ENCODE measurements at regions not wholly inside any gene's neighbourhood (a gene's known extent, or its start where the extent isn't known, plus 50 kb on each side); places are given as distances from the start of the nearest gene placed in this dataset.

DNA sequence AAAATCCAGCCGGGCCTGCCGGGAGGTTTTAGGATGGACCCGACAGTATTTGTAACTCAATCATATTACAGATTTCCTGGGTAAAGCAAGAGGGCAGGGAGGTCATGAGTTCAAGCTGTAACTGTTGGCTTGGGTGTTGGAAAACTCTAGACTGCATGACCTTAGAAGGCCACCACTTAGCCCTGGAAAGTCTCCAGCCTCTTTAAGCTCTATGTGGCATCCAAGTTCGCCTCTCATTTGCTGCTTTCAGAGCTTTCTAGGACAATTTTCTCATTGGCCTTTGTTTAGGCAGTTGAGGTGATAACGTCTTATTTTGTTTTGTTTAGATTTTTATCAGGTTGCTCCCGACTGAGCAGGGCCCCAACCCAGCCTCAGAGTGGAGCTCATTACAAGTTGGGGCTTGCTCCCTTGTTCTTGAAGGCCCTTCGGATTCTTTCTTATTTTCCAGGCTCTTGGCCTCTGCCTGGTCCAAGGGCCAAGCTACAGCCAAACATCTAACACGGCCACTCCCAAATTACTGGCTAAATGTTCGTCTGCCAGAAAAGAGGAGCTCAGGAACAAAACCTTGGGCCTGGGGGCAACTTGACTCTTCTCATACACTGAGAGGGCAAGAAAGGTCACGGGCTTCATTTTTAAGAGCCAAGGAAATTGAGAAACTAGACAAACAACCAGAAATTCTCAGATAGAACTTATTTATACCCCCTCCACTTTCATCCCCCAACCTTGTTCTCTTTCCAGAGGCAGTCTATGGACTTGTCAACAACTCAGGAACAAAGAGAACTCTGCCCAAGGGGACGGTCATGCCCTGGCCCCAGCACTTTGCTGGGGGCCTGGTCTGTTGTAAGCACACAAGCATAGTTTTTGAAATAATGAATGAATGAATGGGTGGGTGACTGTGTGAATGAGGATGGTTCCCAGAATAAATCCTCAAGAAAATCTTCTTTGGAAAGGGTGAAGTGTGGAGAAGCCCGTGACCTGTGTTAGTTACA lies 526.9 kb downstream of the BNC2 start:
- H3K4me2 ChIP-seq, result no peak overlapping the region

DNA sequence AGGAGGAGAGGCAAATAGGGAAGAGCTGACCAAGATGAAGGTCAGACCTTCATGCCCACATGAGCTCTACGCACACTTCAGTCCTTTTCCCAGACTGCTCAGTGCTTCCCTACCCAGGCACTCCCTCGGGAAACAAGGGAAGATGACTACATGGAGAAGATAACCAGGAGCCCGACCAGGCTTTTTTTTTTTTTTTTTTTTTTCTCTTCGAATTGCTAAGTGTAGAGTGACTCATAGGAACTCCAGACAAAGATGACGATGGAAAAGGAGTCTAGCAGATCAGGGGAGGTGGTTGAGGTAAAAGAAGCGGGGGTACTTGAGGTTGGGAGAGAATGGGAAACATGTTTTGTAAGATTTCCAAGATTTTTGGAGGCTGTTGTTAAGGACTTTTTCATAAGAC lies 526.1 kb downstream of the BNC2 start:
- ChIA-PET POLR2A (ENCODE audit: unreplicated experiment) (interaction anchor here (0.6 kb wide), 1 partner anchor 39 kb away, joined by 7 read pairs; no protein-coding TSS in a partner anchor), CTCF (interaction anchor here (0.6 kb wide), 1 partner anchor 162 kb away, joined by 5 read pairs; no protein-coding TSS in a partner anchor)
- H3K4me1 ChIP-seq (replicated peaks; ENCODE audit: insufficient read depth), result peaks cover 11% of the 10 kb centered on the region
- H3K36me3 ChIP-seq (ENCODE audit: low read depth), result no peaks in the 10 kb centered on the region
- no peaks in the 10 kb centered on the region for H3F3A ChIP-seq (ENCODE audit: insufficient read depth, low read depth)
- TF ChIP-seq EZH2 (IDR thresholded peaks at IDR 0.05; ENCODE audit: low read depth), result no peak
- TF ChIP-seq, protein P1, sequence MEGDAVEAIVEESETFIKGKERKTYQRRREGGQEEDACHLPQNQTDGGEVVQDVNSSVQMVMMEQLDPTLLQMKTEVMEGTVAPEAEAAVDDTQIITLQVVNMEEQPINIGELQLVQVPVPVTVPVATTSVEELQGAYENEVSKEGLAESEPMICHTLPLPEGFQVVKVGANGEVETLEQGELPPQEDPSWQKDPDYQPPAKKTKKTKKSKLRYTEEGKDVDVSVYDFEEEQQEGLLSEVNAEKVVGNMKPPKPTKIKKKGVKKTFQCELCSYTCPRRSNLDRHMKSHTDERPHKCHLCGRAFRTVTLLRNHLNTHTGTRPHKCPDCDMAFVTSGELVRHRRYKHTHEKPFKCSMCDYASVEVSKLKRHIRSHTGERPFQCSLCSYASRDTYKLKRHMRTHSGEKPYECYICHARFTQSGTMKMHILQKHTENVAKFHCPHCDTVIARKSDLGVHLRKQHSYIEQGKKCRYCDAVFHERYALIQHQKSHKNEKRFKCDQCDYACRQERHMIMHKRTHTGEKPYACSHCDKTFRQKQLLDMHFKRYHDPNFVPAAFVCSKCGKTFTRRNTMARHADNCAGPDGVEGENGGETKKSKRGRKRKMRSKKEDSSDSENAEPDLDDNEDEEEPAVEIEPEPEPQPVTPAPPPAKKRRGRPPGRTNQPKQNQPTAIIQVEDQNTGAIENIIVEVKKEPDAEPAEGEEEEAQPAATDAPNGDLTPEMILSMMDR (conservative IDR thresholded peaks at IDR 0.05), result no peak
- no peak overlapping the region for H3K27ac ChIP-seq
- no peaks in the 10 kb centered on the region for H3K9me3 ChIP-seq (ENCODE audit: insufficient read depth, low read depth)
- BruUV-seq (replicated peaks), result no TSS peak
- no peak overlapping the region for H3K4me3 ChIP-seq
- DNase-seq, result no peak
- no peak overlapping the region for H2AFZ ChIP-seq
- H3K27me3 ChIP-seq (ENCODE audit: insufficient read depth, low read depth), result no peaks in the 10 kb centered on the region
- H3K9me2 ChIP-seq (ENCODE audit: insufficient read depth), result no peaks in the 10 kb centered on the region
- H4K20me1 ChIP-seq (ENCODE audit: insufficient read depth), result no peaks in the 10 kb centered on the region
- intact Hi-C loops (cut with micrococcal nuclease; ENCODE audit: unreplicated experiment), result no loop called here
- H3K4me2 ChIP-seq, result no peak overlapping the region
- H3K79me2 ChIP-seq (ENCODE audit: low read depth), result no peaks in the 10 kb centered on the region

More for the DNA sequence above, 526.9 kb downstream of the BNC2 start:
- Histone ChIP-seq H3F3A (ENCODE audit: insufficient read depth, low read depth) (peaks cover 6% of the 10 kb centered on the region), H3K4me1 (replicated peaks; ENCODE audit: insufficient read depth) (peaks cover 19% of the 10 kb centered on the region), H3K27me3 (ENCODE audit: insufficient read depth, low read depth) (no peaks in the 10 kb centered on the region), H3K9me2 (ENCODE audit: insufficient read depth) (no peaks in the 10 kb centered on the region), H4K20me1 (ENCODE audit: insufficient read depth) (no peaks in the 10 kb centered on the region), H3K4me3 (no peak overlapping the region), H3K79me2 (ENCODE audit: low read depth) (0 out of 2 replicates have a peak, but pooled peaks cover 5% of the 10 kb centered on the region), H2AFZ (no peak overlapping the region), H3K9me3 (ENCODE audit: insufficient read depth, low read depth) (no peaks in the 10 kb centered on the region), H3K36me3 (ENCODE audit: low read depth) (no peaks in the 10 kb centered on the region), H3K27ac (no peak overlapping the region)
- TF ChIP-seq EZH2 (IDR thresholded peaks at IDR 0.05; ENCODE audit: low read depth), result no peak
- TF ChIP-seq, protein P1 (conservative IDR thresholded peaks at IDR 0.05), result no peak
- intact Hi-C loops (cut with micrococcal nuclease; ENCODE audit: unreplicated experiment), result no loop called here
- POLR2A ChIA-PET (ENCODE audit: unreplicated experiment), result interaction anchor here (0.7 kb wide), 1 partner anchor 473 kb away, joined by 4 read pairs; no protein-coding TSS in a partner anchor
- peak in 1 of 2 experiments; percentile 38 for DNase-seq
- CTCF ChIA-PET, result interaction anchor here (0.6 kb wide), 2 partner anchors 57 to 148 kb away, joined by 3 to 4 read pairs; no protein-coding TSS in a partner anchor
- BruUV-seq (replicated peaks), result no TSS peak

DNA sequence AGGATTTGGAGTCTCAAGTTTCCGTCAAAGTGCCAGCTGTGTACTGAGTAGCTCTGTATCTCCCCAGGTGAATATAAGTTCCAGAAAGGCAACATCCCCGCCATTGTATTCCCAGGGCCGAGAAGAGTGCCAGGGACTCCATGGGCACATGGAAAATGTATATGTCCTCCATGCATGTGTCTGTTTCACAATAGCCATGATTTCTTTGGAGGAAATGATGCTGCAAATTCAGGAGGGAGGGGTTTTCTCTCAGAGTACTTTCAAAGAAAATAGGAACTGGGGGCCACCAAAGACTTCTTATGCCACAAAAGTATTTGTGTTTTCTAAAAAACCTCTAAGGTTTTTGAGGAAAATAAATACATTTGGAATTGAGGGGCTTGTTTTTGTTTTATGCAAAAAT lies 524.6 kb downstream of the BNC2 start:
- H3K27me3 ChIP-seq (ENCODE audit: insufficient read depth, low read depth), result no peaks in the 10 kb centered on the region
- H3K36me3 ChIP-seq (ENCODE audit: low read depth), result no peaks in the 10 kb centered on the region
- H3K27ac ChIP-seq, result no peak overlapping the region
- peaks cover 7% of the 10 kb centered on the region; the same call in 1 of the 2 replicates for H3K4me1 ChIP-seq (replicated peaks; ENCODE audit: insufficient read depth)
- H2AFZ ChIP-seq, result no peak overlapping the region
- no peaks in the 10 kb centered on the region for H4K20me1 ChIP-seq (ENCODE audit: insufficient read depth)
- no peak overlapping the region for H3K4me2 ChIP-seq
- no peaks in the 10 kb centered on the region for H3K9me2 ChIP-seq (ENCODE audit: insufficient read depth)
- no peaks in the 10 kb centered on the region for H3F3A ChIP-seq (ENCODE audit: insufficient read depth, low read depth)
- DNase-seq, result no peak
- CTCF ChIA-PET, result no interaction called here
- no peaks in the 10 kb centered on the region for H3K9me3 ChIP-seq (ENCODE audit: insufficient read depth, low read depth)
- BruUV-seq (replicated peaks), result no TSS peak
- POLR2A ChIA-PET (ENCODE audit: unreplicated experiment), result no interaction called here
- no peaks in the 10 kb centered on the region for H3K79me2 ChIP-seq (ENCODE audit: low read depth)
- TF ChIP-seq EZH2 (IDR thresholded peaks at IDR 0.05; ENCODE audit: low read depth), result no peak
- TF ChIP-seq, protein P1 (conservative IDR thresholded peaks at IDR 0.05), result no peak
- intact Hi-C loops (cut with micrococcal nuclease; ENCODE audit: unreplicated experiment), result no loop called here
- no peak overlapping the region for H3K4me3 ChIP-seq
